ENCODE measurements at regions not wholly inside any gene's neighbourhood (a gene's known extent, or its start where the extent isn't known, plus 50 kb on each side); places are given as distances from the start of the nearest gene placed in this dataset.

GRCh38 chr2:2855297-2855696 lies 522.3 kb downstream of the EIPR1 start:
- BruUV-seq (replicated peaks): no TSS peak
- Mint-ChIP-seq H3K4me1 (ENCODE audit: insufficient read depth, unreplicated experiment) (no peaks in the 10 kb centered on the region), H3K9me3 (ENCODE audit: unreplicated experiment) (no peaks in the 10 kb centered on the region), H3K27ac (ENCODE audit: low read depth, unreplicated experiment) (no peak overlapping the region), H3K27me3 (ENCODE audit: insufficient read depth, unreplicated experiment) (no peaks in the 10 kb centered on the region), H3K36me3 (ENCODE audit: insufficient read depth, unreplicated experiment) (no peaks in the 10 kb centered on the region), H3K4me3 (ENCODE audit: unreplicated experiment) (no peak overlapping the region)
- intact Hi-C loops (cut with micrococcal nuclease): no loop called here
- ChIA-PET CTCF (interaction anchor here (0.6 to 0.7 kb wide), 2 partner anchors 584 to 1304 kb away, joined by 4 read pairs; no protein-coding TSS in a partner anchor), POLR2A (no interaction called here)
- DNase-seq (ENCODE audit: unreplicated experiment): no peak
- TF ChIP-seq CTCF (IDR thresholded peaks at IDR 0.05; ENCODE audit: unreplicated experiment): no peak

- no peak for TF ChIP-seq CTCF (IDR thresholded peaks at IDR 0.05; ENCODE audit: unreplicated experiment)
- ChIA-PET POLR2A (no interaction called here), CTCF (no interaction called here)
- Mint-ChIP-seq H3K9me3 (ENCODE audit: unreplicated experiment) (no peaks in the 10 kb centered on the region), H3K27me3 (ENCODE audit: insufficient read depth, unreplicated experiment) (no peaks in the 10 kb centered on the region), H3K4me1 (ENCODE audit: insufficient read depth, unreplicated experiment) (no peaks in the 10 kb centered on the region), H3K27ac (ENCODE audit: low read depth, unreplicated experiment) (no peak overlapping the region), H3K36me3 (ENCODE audit: insufficient read depth, unreplicated experiment) (no peaks in the 10 kb centered on the region), H3K4me3 (ENCODE audit: unreplicated experiment) (no peak overlapping the region)
- no peak for DNase-seq (ENCODE audit: unreplicated experiment)
- intact Hi-C loops (cut with micrococcal nuclease): no loop called here
- no TSS peak for BruUV-seq (replicated peaks)
Measured at GRCh38 chr2:2853346-2853745, 522.3 kb upstream of the MYT1L start.

GRCh38 chr2:2851806-2852777 lies 521.0 kb upstream of the MYT1L start:
- Mint-ChIP-seq H3K4me1 (ENCODE audit: insufficient read depth, unreplicated experiment) (no peaks in the 10 kb centered on the region), H3K27me3 (ENCODE audit: insufficient read depth, unreplicated experiment) (no peaks in the 10 kb centered on the region), H3K27ac (ENCODE audit: low read depth, unreplicated experiment) (no peak overlapping the region), H3K9me3 (ENCODE audit: unreplicated experiment) (no peaks in the 10 kb centered on the region), H3K4me3 (ENCODE audit: unreplicated experiment) (no peak overlapping the region), H3K36me3 (ENCODE audit: insufficient read depth, unreplicated experiment) (no peaks in the 10 kb centered on the region)
- intact Hi-C loops (cut with micrococcal nuclease): no loop called here
- ChIA-PET POLR2A (no interaction called here), CTCF (no interaction called here)
- TF ChIP-seq CTCF (IDR thresholded peaks at IDR 0.05; ENCODE audit: unreplicated experiment): no peak
- BruUV-seq (replicated peaks): no TSS peak
- DNase-seq (ENCODE audit: unreplicated experiment): no peak

- POLR2A ChIA-PET: no interaction called here
- intact Hi-C loops (cut with micrococcal nuclease): no loop called here
- no TSS peak for BruUV-seq (replicated peaks)
- TF ChIP-seq CTCF (IDR thresholded peaks at IDR 0.05; ENCODE audit: unreplicated experiment): no peak
- Mint-ChIP-seq H3K27ac (ENCODE audit: low read depth, unreplicated experiment) (no peak overlapping the region), H3K4me3 (ENCODE audit: unreplicated experiment) (no peak overlapping the region), H3K4me1 (ENCODE audit: insufficient read depth, unreplicated experiment) (no peaks in the 10 kb centered on the region), H3K27me3 (ENCODE audit: insufficient read depth, unreplicated experiment) (no peaks in the 10 kb centered on the region), H3K36me3 (ENCODE audit: insufficient read depth, unreplicated experiment) (no peaks in the 10 kb centered on the region), H3K9me3 (ENCODE audit: unreplicated experiment) (no peaks in the 10 kb centered on the region)
- CTCF ChIA-PET: no interaction called here
- no peak for DNase-seq (ENCODE audit: unreplicated experiment)
Measured at GRCh38 chr2:2851316-2851715, 520.2 kb upstream of the MYT1L start.

Data from MCF 10A (cell line).